Smooth muscle cell (in vitro differentiated cells): ENCODE measurements at regions not wholly inside any gene's neighbourhood (a gene's known extent, or its start where the extent isn't known, plus 50 kb on each side); places are given as distances from the start of the nearest gene placed in this dataset.
"Not testable (repeated sequence)": the region's sequence is repeated elsewhere in the genome, so short reads cannot be mapped to it uniquely, and the experiment has no call there.

ENCODE experiments used
- DNase-seq: peaks from one replicate; lab custom pipeline; 2025; ENCODE audit not compliant: unreplicated experiment; lab: John Stamatoyannopoulos, UW
- H2AFZ ChIP-seq: fragments of 200-600 bp; sonication (generic); 2 replicates; pipeline ENCODE4 v1.6.0; 2016; ENCODE audit warnings: antibody characterized with exemption, low read depth, mild to moderate bottlenecking
- H3F3A ChIP-seq: fragments of 200-600 bp; sonication (generic); 2 replicates; pipeline ENCODE4 v1.6.0; 2017; ENCODE audit warnings: antibody characterized with exemption, low read depth
- H3K27ac ChIP-seq: fragments of 200-600 bp; sonication (generic); 2 replicates; pipeline ENCODE4 v1.5.1; 2016; ENCODE audit warnings: low read depth, mild to moderate bottlenecking
- H3K27me3 ChIP-seq: fragments of 200-600 bp; sonication (generic); 2 replicates; pipeline ENCODE4 v1.6.1; 2016; ENCODE audit warnings: low read depth, mild to moderate bottlenecking
- H3K36me3 ChIP-seq: fragments of 200-600 bp; sonication (generic); 2 replicates; pipeline ENCODE4 v1.5.1; 2016; ENCODE audit warnings: low read depth
- H3K4me1 ChIP-seq: fragments of 200-600 bp; sonication (generic); 2 replicates; pipeline ENCODE4 v1.5.1; 2016; ENCODE audit warnings: low read depth
- H3K4me2 ChIP-seq: fragments of 200-600 bp; sonication (generic); 2 replicates; pipeline ENCODE4 v1.6.0; 2016; ENCODE audit warnings: mild to moderate bottlenecking
- H3K4me3 ChIP-seq: fragments of 200-600 bp; sonication (generic); 2 replicates; pipeline ENCODE4 v1.5.1; 2016; ENCODE audit warnings: mild to moderate bottlenecking
- H3K79me2 ChIP-seq: fragments of 200-600 bp; sonication (generic); 2 replicates; pipeline ENCODE4 v1.6.0; 2016; ENCODE audit warnings: low read depth, mild to moderate bottlenecking
- H3K9ac ChIP-seq: fragments of 200-600 bp; sonication (generic); 2 replicates; pipeline ENCODE4 v1.6.0; 2016; ENCODE audit warnings: low read depth
- H3K9me3 ChIP-seq: fragments of 200-600 bp; sonication (generic); replicated peaks from 2 replicates; pipeline ENCODE4 v1.5.1; 2016; ENCODE audit warnings: low read depth
- H4K20me1 ChIP-seq: fragments of 200-600 bp; sonication (generic); 2 replicates; pipeline ENCODE4 v1.6.0; 2016; ENCODE audit warnings: low read depth
- CTCF ChIP-seq: fragments of 200-600 bp; sonication (generic); IDR thresholded peaks from 2 replicates; pipeline ENCODE4 v1.5.1; 2017; ENCODE audit warnings: borderline replicate concordance, mild to moderate bottlenecking, antibody characterized with exemption; ENCODE audit not compliant: insufficient read depth, poor library complexity, severe bottlenecking
- WGBS: methylation state at CpG from one replicate; pipeline ENCODE4 v1.1.7; 2016; ENCODE audit warnings: low lambda C conversion rate; 5-methylcytosine and 5-hydroxymethylcytosine counted together

- Histone ChIP-seq H4K20me1 (no peaks in the 10 kb centered on the region), H3K36me3 (no peaks in the 10 kb centered on the region), H3K9me3 (no peaks in the 10 kb centered on the region), H3K27me3 (no peaks in the 10 kb centered on the region), H3K9ac (no peak overlapping the region), H3K79me2 (no peaks in the 10 kb centered on the region), H2AFZ (no peak overlapping the region), H3K27ac (no peak overlapping the region), H3F3A (no peaks in the 10 kb centered on the region), H3K4me2 (no peak overlapping the region), H3K4me1 (no peaks in the 10 kb centered on the region), H3K4me3 (no peak overlapping the region)
- WGBS: 56% methylated on average over 4 of the region's 4 CpGs
- DNase-seq: no peak
- TF ChIP-seq CTCF: no peak
Measured at GRCh38 chr5:14995229-14995628, 123.7 kb upstream of the ANKH start.

GRCh38 chr5:14993459-14994133, 122.0 kb upstream of the ANKH start:
- not testable (repeated sequence) for H3K4me1 ChIP-seq, H3K79me2 ChIP-seq, H3F3A ChIP-seq, H3K9ac ChIP-seq, H4K20me1 ChIP-seq, H3K9me3 ChIP-seq, H3K27me3 ChIP-seq, H3K36me3 ChIP-seq, DNase-seq, H3K27ac ChIP-seq
- H2AFZ ChIP-seq: peak overlapping the region; percentile 59
- peak overlapping the region; percentile 1 for H3K4me3 ChIP-seq
- H3K4me2 ChIP-seq: peak overlapping the region; percentile 68
- 92% methylated on average over 34 of the region's 40 CpGs for WGBS

- not testable (repeated sequence) for H3K36me3 ChIP-seq, H3K4me1 ChIP-seq, H3K27me3 ChIP-seq, H4K20me1 ChIP-seq, H3K9ac ChIP-seq, H3F3A ChIP-seq, H3K27ac ChIP-seq, H3K9me3 ChIP-seq, DNase-seq, H3K79me2 ChIP-seq
- peak overlapping the region; percentile 68 for H3K4me2 ChIP-seq
- 67% methylated on average over 28 of the region's 28 CpGs for WGBS
- H2AFZ ChIP-seq: peak overlapping the region; percentile 59
- peak overlapping the region; percentile 1 for H3K4me3 ChIP-seq
Measured at GRCh38 chr5:14992751-14993458, 121.3 kb upstream of the ANKH start.

GRCh38 chr5:14988223-14988622, 116.6 kb upstream of the ANKH start:
- no peak overlapping the region for H3K4me3 ChIP-seq
- H2AFZ ChIP-seq: no peak overlapping the region
- no peaks in the 10 kb centered on the region for H3K4me1 ChIP-seq
- H3K9me3 ChIP-seq: no peaks in the 10 kb centered on the region
- no peaks in the 10 kb centered on the region for H4K20me1 ChIP-seq
- H3K27ac ChIP-seq: no peak overlapping the region
- TF ChIP-seq CTCF: no peak
- no peak for DNase-seq
- H3K79me2 ChIP-seq: no peaks in the 10 kb centered on the region
- H3F3A ChIP-seq: no peaks in the 10 kb centered on the region
- no peak overlapping the region for H3K4me2 ChIP-seq
- H3K9ac ChIP-seq: no peak overlapping the region
- H3K27me3 ChIP-seq: no peaks in the 10 kb centered on the region
- no peaks in the 10 kb centered on the region for H3K36me3 ChIP-seq
- WGBS: 91% methylated on average over 5 of the region's 5 CpGs
